NAMALWA (cell line): ENCODE measurements at regions not wholly inside any gene's neighbourhood (a gene's known extent, or its start where the extent isn't known, plus 50 kb on each side); places are given as distances from the start of the nearest gene placed in this dataset.

Experiments
- DNase-seq: peaks from one replicate; pipeline ENCODE4 v3.0.0-alpha.2; 2015; ENCODE audit warnings: low spot score

DNA sequence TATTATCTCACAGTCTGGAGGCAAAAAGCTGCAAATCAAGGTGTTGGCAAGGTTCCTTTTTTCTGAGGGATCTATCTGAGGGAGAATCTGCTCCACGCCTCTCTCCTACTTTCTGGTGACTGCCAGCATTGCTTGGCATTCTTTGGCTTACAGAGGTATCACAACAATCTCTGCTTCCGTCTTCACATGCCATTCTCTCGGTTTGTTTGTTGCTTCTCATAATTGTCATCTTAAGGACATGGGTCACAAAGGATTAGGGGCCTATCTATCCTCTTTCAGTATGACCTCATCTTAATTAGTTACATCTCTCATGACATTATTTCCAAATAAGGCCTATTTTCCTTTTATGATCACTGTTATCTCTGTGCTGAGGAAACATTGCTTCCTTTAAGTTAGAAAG is 345.0 kb downstream of the FOXG1 start:
- no peak for DNase-seq

GRCh38 chr14:29123017-29123416 is 356.4 kb downstream of the FOXG1 start:
- DNase-seq = no peak

GRCh38 chr14:29126361-29126760 is 359.8 kb downstream of the FOXG1 start:
- DNase-seq = no peak

DNA sequence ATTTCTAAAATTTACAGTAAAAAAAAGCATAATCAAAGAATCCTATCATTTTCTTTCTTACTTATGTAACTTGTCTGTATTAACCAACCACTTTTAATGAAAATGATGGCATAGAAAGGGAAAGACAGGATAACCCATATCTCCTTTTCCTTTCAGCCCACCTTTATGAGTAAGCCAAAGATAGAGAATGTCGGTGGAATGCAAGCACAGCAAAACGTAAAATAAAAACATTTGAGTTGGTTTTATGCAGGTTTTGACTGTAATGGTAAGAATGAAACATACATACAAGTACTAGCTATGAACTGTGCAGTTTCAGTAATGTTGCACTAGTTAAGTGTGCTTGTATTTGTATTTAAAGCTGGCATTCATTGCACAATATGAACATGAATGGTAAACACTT is 360.3 kb downstream of the FOXG1 start:
- DNase-seq = no peak

GRCh38 chr14:29140016-29140415 is 373.4 kb downstream of the FOXG1 start:
- no peak for DNase-seq

- no peak for DNase-seq
Observed at GRCh38 chr14:29144621-29145020, 378.0 kb downstream of the FOXG1 start.

DNA sequence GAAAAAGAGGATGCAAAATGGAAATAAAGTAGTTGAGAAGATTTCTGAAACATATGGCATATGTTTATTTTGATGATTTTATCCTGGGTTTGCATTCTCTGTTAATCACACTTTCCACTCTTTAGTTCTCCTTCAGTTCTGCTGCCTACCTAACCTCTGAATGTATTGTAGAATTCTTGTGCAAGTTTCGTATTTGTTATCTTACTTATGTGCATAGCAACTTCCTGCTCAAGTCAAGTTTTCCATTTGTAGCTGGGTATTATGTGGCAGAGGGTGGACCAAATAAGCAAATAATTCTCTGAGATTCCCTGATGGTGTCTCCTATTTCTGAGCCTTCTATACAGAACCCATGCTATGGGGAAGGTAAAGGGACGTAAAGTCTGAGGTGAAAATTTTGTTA is 381.6 kb downstream of the FOXG1 start:
- no peak for DNase-seq

DNA sequence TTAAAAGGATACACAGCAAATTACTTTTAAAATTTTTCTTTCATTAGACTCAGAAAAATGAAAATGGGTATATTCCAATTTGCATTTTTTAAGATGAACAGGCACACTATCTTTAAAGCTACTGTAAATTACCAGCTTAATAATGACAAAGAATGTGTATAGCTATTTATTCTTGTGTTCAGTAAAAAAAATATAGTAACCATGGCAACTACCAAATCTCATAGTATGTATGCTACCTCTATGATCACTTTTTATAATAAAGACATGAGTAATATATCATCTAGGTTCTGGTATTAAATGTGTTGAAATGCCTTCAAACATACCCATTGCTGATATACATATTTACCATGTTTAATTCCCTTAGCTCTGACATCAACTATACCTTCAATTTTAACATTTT is 383.2 kb downstream of the FOXG1 start:
- no peak for DNase-seq

DNA sequence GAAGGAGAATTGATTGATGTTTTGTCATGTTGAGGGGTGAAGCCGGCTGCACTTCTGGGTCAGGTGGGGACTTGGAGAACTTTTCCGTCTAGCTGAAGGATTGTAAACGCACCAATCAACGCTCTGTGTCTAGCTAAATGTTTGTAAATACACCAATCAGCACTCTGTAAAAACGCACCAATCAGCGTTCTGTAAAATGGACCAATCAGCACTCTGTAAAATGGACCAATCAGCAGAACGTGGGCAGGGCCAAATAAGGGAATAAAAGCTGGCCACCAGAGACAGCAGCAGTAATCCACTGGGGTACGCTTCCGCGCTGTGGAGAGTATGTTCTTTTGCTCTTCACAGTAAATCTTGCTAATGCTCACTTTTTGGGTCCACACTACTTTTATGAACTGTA is 384.1 kb downstream of the FOXG1 start:
- peak; percentile 1 for DNase-seq

DNA sequence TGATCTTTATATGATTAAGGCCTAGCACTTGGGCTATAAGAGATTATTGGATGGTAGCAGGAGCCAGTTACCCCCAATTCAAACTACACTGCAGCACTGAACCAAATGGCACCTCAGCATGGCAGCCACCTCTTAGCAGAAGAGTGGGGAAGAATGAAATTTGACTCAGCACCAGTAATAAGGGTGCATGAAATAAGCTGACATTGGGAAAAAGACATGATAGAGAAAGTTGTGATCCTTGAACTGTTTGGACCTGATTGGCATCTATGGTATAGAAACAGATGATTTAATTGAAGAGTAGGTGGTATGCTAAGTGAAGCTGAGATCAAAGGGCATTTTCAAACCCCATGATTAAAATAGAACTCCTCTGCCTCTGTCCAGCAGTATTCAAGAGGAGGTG is 389.5 kb downstream of the FOXG1 start:
- no peak for DNase-seq

- DNase-seq = no peak
Observed at GRCh38 chr14:29161593-29161992, 395.0 kb downstream of the FOXG1 start.

DNA sequence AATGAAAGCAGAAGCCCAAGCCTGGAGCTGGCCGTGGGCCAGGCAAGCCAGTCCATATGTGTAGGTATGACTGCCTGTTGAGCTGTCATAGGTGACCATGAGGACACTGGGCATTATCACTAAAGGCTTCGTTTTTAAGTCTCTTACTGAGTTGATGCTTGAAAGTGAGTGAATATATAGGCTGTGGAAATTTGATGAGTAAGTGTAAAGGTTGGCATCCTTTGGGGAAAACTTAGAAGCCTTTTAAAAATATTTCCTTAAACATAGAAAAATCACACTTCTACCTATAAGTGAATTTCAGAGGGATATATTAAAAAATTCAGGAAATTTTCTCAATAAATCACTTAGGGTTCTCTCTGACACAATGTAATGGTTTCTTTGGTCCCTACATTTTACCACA is 396.5 kb downstream of the FOXG1 start:
- DNase-seq = no peak

GRCh38 chr14:29165431-29165830 is 398.8 kb downstream of the FOXG1 start:
- no peak for DNase-seq

- DNase-seq = no peak
Observed at GRCh38 chr14:29166507-29166906, 399.9 kb downstream of the FOXG1 start.

DNA sequence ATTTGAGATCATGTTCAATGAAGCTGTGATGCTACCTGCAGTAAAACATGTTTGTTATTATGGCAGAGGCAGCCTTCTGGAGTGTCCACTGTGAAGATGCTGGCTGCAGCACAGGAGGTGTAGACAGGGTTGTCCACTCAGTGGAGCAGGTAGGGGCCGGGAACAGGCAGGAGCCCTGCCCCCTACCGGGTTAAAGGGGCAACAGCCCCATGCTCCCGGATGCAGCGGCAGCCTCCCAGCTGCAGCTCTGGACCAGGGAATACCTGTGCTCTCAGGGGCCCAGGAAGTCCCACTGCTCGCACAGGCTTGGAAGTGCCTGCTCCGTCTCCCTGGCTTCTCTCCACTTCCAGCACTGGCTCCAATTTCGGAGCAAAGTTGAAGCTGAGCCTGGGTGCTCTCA is 401.6 kb downstream of the FOXG1 start:
- no peak for DNase-seq

GRCh38 chr14:29169408-29169807 is 402.8 kb downstream of the FOXG1 start:
- no peak for DNase-seq

DNA sequence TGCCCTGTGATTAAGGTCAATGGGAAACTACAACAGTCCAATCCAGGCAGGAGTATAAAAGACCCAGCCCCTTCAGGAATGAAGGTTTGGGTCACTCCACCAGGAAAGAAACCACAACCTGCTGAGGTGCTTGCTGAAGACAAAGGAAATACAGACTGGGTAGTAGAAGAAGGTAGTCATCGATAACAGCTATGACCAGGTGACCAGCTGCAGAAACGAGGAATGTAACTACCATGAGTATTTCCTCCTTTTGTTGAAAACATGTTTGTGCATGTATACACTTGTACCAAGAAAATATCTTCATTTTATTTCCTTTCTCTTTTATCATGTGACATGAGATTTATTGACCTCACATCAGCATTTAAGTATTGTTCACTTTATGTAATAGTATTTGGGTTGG is 409.1 kb downstream of the FOXG1 start:
- DNase-seq = no peak

GRCh38 chr14:29176876-29177275 is 410.3 kb downstream of the FOXG1 start:
- no peak for DNase-seq

DNA sequence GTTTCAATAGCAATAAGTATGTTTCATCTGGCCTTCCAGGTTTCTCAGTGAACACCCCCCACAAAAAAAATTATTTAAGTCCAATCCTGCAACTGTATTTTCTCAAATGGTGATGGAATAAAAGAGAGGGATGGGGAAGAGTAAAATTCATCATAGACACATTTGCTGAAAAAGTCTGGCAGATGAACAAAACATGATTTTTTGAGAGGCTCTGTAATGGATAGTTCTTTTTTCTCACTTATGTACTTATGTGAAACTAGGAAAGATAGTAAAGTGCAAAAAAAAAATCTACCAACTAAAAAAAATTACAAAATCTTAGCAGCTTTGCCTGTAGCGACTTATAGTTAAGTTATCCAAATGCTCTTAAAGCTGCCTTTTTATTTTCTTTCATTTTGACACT is 412.4 kb downstream of the FOXG1 start:
- no peak for DNase-seq

- DNase-seq = no peak
Observed at GRCh38 chr14:29191092-29191491, 424.5 kb downstream of the FOXG1 start.

DNA sequence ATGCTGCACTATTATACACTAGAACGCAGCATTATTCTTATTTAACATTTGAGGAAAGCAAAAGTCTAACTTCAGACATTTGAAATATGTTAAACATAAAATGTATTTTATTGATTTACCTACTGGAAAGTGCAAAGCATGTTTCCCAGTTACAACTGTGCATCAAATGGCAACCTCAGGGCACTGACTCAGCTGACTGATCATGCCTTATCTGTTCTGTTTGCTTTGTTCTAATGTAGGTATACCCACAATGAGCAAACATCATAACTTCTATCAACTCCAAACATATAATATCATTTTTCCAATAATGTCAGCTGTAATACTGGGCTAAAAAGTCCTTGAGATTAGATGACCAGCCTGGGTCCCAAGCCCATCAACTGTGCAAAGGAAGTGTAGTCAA is 431.0 kb downstream of the FOXG1 start:
- DNase-seq = no peak

GRCh38 chr14:29205658-29206057 is 439.1 kb downstream of the FOXG1 start:
- DNase-seq = no peak

GRCh38 chr14:29215853-29216252 is 449.3 kb downstream of the FOXG1 start:
- DNase-seq = no peak

DNA sequence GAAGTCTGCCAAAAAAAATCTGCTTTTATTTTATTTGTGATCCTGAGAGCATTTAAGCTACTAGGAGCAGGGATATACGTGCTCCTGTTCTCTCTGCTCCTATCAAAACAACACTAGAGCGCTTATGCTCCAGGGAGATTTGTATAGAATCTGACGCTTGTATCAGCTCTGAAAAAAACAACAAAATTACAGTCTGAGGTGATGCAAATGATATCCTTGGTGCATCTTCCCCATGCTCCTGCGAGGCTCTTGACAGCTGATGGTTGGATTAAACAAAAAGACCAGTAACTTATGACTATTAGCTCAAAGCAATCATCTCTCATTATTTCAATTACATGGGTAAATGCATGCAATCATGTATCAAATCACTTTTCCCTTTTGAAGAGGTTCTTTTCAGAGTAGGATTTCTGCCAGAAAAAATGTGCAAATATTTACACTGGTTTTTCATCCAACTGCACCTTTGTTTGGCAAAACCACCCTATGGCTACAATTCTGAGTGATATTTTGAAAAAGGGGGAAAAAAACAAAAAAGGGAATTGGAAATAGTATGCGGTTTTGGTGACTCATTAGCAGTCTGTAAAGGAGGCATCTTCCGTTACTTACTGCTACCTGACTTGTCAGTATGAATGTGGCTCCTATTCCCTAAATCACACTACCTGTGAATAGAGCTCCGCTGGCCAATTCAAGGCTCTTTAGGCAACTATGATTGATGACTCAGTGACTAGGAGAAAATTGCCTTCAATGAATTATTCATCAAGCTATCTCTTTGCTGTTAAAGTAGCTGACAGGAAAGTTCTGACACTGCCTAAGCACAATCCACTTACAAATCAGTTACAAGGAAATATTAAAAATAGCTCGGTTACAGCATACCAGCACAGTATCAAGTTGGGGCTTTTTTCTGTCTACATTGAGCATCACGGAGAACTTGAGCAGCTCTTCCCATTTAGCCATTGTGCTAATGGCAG is 450.0 kb downstream of the FOXG1 start:
- DNase-seq = no peak
